ENCODE measurements at regions not wholly inside any gene's neighbourhood (a gene's known extent, or its start where the extent isn't known, plus 50 kb on each side); places are given as distances from the start of the nearest gene placed in this dataset.
"Not testable (repeated sequence)": the region's sequence is repeated elsewhere in the genome, so short reads cannot be mapped to it uniquely, and the experiment has no call there.

- in situ Hi-C loops (cut with HindIII; ENCODE audit: low sequenced_read_pairs), result no loop called here
- TF ChIP-seq CTCF (IDR thresholded peaks at IDR 0.05; ENCODE audit: low read depth, low read length, missing control alignments), result no peak
- H3K4me3 ChIP-seq (ENCODE audit: low read depth, low read length), result no peak overlapping the region
Measured at GRCh38 chr2:175330195-175330594, 148.7 kb upstream of the ATP5MC3 start.

GRCh38 chr2:175326801-175327200 is 145.3 kb upstream of the ATP5MC3 start:
- no peak for DNase-seq (ENCODE audit: low read depth)
- TF ChIP-seq CTCF (IDR thresholded peaks at IDR 0.05; ENCODE audit: low read depth, low read length, missing control alignments), result no peak
- in situ Hi-C loops (cut with HindIII; ENCODE audit: low sequenced_read_pairs), result no loop called here
- no peak overlapping the region for H3K4me3 ChIP-seq (ENCODE audit: low read depth, low read length)

More at GRCh38 chr2:175330195-175330594, 148.7 kb upstream of the ATP5MC3 start:
- DNase-seq (ENCODE audit: low read depth), result no peak

- in situ Hi-C loops (cut with HindIII; ENCODE audit: low sequenced_read_pairs); H3K4me3 ChIP-seq (ENCODE audit: low read depth, low read length); DNase-seq (ENCODE audit: low read depth): not testable (repeated sequence)
Measured at GRCh38 chr2:175326164-175326563, 144.7 kb upstream of the ATP5MC3 start.

- TF ChIP-seq CTCF (IDR thresholded peaks at IDR 0.05; ENCODE audit: low read depth, low read length, missing control alignments), result no peak
- no peak overlapping the region for H3K4me3 ChIP-seq (ENCODE audit: low read depth, low read length)
- in situ Hi-C loops (cut with HindIII; ENCODE audit: low sequenced_read_pairs), result no loop called here
- DNase-seq (ENCODE audit: low read depth), result no peak
Measured at GRCh38 chr2:175323162-175323561, 141.7 kb upstream of the ATP5MC3 start.

GRCh38 chr2:175318542-175318941 is 137.0 kb upstream of the ATP5MC3 start:
- TF ChIP-seq CTCF (IDR thresholded peaks at IDR 0.05; ENCODE audit: low read depth, low read length, missing control alignments), result no peak
- in situ Hi-C loops (cut with HindIII; ENCODE audit: low sequenced_read_pairs), result no loop called here
- no peak for DNase-seq (ENCODE audit: low read depth)
- H3K4me3 ChIP-seq (ENCODE audit: low read depth, low read length), result no peak overlapping the region

GRCh38 chr2:175317751-175318150 is 136.2 kb upstream of the ATP5MC3 start:
- no peak for TF ChIP-seq CTCF (IDR thresholded peaks at IDR 0.05; ENCODE audit: low read depth, low read length, missing control alignments)

GRCh38 chr2:175312137-175312536 is 130.6 kb upstream of the ATP5MC3 start:
- no peak for DNase-seq (ENCODE audit: low read depth)
- TF ChIP-seq CTCF (IDR thresholded peaks at IDR 0.05; ENCODE audit: low read depth, low read length, missing control alignments), result no peak
- in situ Hi-C loops (cut with HindIII; ENCODE audit: low sequenced_read_pairs), result no loop called here
- H3K4me3 ChIP-seq (ENCODE audit: low read depth, low read length), result no peak overlapping the region

More at GRCh38 chr2:175317751-175318150, 136.2 kb upstream of the ATP5MC3 start:
- no peak for DNase-seq (ENCODE audit: low read depth)
- in situ Hi-C loops (cut with HindIII; ENCODE audit: low sequenced_read_pairs), result no loop called here
- no peak overlapping the region for H3K4me3 ChIP-seq (ENCODE audit: low read depth, low read length)
